Panc1 (cell line): ENCODE measurements at regions not wholly inside any gene's neighbourhood (a gene's known extent, or its start where the extent isn't known, plus 50 kb on each side); places are given as distances from the start of the nearest gene placed in this dataset.

Source experiments
- ATAC-seq: fragments of 200-7000 bp; cut with Tn5 transposase; 2 replicates; pipeline ENCODE4 v1.9.1; 2020; ENCODE audit warnings: mild to moderate bottlenecking, moderate library complexity
- BruUV-seq: library from RNA; stranded (reverse); fragments of 400-500 nt; replicated peaks from 2 replicates; lab custom pipeline; 2021; lab: Mats Ljungman, UMichigan
- CTCF ChIA-PET: fragments of 300-600 bp; sonication (Branson Sonifier 250); formaldehyde crosslinking; loops from one replicate; lab custom pipeline; 2022; ENCODE audit warnings: antibody characterized with exemption; lab: Charles Lee
- POLR2A ChIA-PET: fragments of 300-600 bp; sonication (Branson Sonifier 250); formaldehyde crosslinking; loops from one replicate; lab custom pipeline; 2022; ENCODE audit warnings: antibody characterized with exemption; lab: Charles Lee
- DNase-seq: peaks from one replicate; pipeline ENCODE4 v3.0.0-alpha.2; 2010; ENCODE audit warnings: low read depth, low spot score
- H3K27ac ChIP-seq: 2 replicates; pipeline ENCODE4 v1.5.1; 2011; ENCODE audit warnings: mild to moderate bottlenecking, low read length, inconsistent platforms
- H3K27me3 ChIP-seq: fragments of 200-500 bp; sonication (Bioruptor generic); 2 replicates; pipeline ENCODE4 v1.6.0; 2014; ENCODE audit warnings: low read length, inconsistent platforms; ENCODE audit not compliant: control insufficient read depth, insufficient read depth
- H3K36me3 ChIP-seq: fragments of 200-500 bp; sonication (Bioruptor generic); 2 replicates; pipeline ENCODE4 v1.5.1; 2014; ENCODE audit warnings: inconsistent platforms, mild to moderate bottlenecking, low read length, moderate library complexity; ENCODE audit not compliant: control insufficient read depth, insufficient read depth
- H3K4me1 ChIP-seq: 2 replicates; pipeline ENCODE4 v1.5.1; 2011; ENCODE audit warnings: inconsistent platforms, mild to moderate bottlenecking, low read length, moderate library complexity; ENCODE audit not compliant: control insufficient read depth, insufficient read depth
- H3K4me3 ChIP-seq, 2 experiments: 2 replicates each; pipeline ENCODE4 v1.5.1; 2011 to 2012; ENCODE audit warnings: low read depth in 2 of 2, low read length in 2 of 2, mild to moderate bottlenecking in 2 of 2, inconsistent platforms in 1 of 2, moderate library complexity in 1 of 2
- H3K9me3 ChIP-seq: fragments of 200-500 bp; sonication (Bioruptor generic); 2 replicates; pipeline ENCODE4 v1.5.1; 2014; ENCODE audit warnings: low read depth, mild to moderate bottlenecking, inconsistent platforms, low read length, moderate library complexity; ENCODE audit not compliant: control insufficient read depth, insufficient read depth
- POLR2AphosphoS5 ChIP-seq: IDR thresholded peaks from 2 replicates; pipeline ENCODE4 v1.6.1; 2012; ENCODE audit warnings: mild to moderate bottlenecking, low read depth, low read length, moderate library complexity
- SIN3A ChIP-seq: IDR thresholded peaks from 2 replicates; pipeline ENCODE4 v1.6.1; 2012; ENCODE audit warnings: low read depth, mild to moderate bottlenecking, low read length, moderate library complexity, borderline replicate concordance; ENCODE audit not compliant: insufficient read depth
- TCF7L2 ChIP-seq: IDR thresholded peaks from 2 replicates; pipeline ENCODE4 v1.6.1; 2011; ENCODE audit warnings: mild to moderate bottlenecking, low read depth, low read length, inconsistent platforms
- in situ Hi-C: cut with HindIII; loops from 2 replicates; pipeline ENCODE4 v1.10.0; 2016; ENCODE audit warnings: low sequenced_read_pairs, low pct_unique_long_range_greater_than_20kb
- intact Hi-C: fragments of 100-400 bp; cut with micrococcal nuclease; formaldehyde crosslinking; loops from one replicate; pipeline ENCODE4 v1.10.0; 2022; ENCODE audit not compliant: unreplicated experiment
- TF ChIP-seq, protein P1 (sequence below): fragments of 450-650 bp; IDR thresholded peaks from 2 replicates; pipeline ENCODE4 v1.5.1; 2017; ENCODE audit warnings: mild to moderate bottlenecking
- TF ChIP-seq, protein P2 (sequence below), 2 experiments: IDR thresholded peaks; 2 replicates each; pipeline ENCODE4 v1.6.1; 2011 to 2012; ENCODE audit warnings: low read depth in 2 of 2, control low read depth in 1 of 2, low read length in 1 of 2, mild to moderate bottlenecking in 1 of 2, moderate library complexity in 1 of 2; ENCODE audit not compliant: insufficient read depth in 1 of 2

DNA sequence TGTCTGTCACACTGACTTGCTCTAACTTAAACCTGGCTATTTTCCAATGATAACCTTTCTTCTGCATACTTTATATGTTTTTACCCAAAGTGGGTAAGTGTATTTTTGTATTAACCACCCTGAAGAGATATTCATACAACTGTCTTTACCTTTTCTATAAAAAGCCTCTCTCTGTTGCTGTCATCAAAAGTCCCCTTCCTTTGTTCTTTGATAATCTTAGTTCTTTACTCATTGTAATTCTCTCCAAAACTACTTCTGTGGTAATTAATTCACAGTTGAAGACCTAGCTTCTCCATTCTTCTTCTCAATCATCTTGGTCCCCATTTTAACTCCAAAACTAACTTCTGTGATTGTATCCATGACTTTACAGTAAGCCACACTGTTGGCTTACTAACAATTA is 479.7 kb upstream of the MGAT4C start:
- no peak overlapping the region for H3K27ac ChIP-seq
- no peaks in the 10 kb centered on the region for H3K4me1 ChIP-seq
- intact Hi-C loops, result loop anchor here (10.0 kb wide), 1 partner anchor 769 kb away; no protein-coding TSS in a partner anchor
- no peak for ATAC-seq
- H3K27me3 ChIP-seq, result no peaks in the 10 kb centered on the region
- no peak overlapping the region for H3K4me3 ChIP-seq
- H3K36me3 ChIP-seq, result no peaks in the 10 kb centered on the region
- BruUV-seq, result no TSS peak
- TF ChIP-seq, protein P1, sequence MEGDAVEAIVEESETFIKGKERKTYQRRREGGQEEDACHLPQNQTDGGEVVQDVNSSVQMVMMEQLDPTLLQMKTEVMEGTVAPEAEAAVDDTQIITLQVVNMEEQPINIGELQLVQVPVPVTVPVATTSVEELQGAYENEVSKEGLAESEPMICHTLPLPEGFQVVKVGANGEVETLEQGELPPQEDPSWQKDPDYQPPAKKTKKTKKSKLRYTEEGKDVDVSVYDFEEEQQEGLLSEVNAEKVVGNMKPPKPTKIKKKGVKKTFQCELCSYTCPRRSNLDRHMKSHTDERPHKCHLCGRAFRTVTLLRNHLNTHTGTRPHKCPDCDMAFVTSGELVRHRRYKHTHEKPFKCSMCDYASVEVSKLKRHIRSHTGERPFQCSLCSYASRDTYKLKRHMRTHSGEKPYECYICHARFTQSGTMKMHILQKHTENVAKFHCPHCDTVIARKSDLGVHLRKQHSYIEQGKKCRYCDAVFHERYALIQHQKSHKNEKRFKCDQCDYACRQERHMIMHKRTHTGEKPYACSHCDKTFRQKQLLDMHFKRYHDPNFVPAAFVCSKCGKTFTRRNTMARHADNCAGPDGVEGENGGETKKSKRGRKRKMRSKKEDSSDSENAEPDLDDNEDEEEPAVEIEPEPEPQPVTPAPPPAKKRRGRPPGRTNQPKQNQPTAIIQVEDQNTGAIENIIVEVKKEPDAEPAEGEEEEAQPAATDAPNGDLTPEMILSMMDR, result no peak
- no peak for TF ChIP-seq SIN3A
- no peak for TF ChIP-seq POLR2AphosphoS5
- TF ChIP-seq, protein P2, sequence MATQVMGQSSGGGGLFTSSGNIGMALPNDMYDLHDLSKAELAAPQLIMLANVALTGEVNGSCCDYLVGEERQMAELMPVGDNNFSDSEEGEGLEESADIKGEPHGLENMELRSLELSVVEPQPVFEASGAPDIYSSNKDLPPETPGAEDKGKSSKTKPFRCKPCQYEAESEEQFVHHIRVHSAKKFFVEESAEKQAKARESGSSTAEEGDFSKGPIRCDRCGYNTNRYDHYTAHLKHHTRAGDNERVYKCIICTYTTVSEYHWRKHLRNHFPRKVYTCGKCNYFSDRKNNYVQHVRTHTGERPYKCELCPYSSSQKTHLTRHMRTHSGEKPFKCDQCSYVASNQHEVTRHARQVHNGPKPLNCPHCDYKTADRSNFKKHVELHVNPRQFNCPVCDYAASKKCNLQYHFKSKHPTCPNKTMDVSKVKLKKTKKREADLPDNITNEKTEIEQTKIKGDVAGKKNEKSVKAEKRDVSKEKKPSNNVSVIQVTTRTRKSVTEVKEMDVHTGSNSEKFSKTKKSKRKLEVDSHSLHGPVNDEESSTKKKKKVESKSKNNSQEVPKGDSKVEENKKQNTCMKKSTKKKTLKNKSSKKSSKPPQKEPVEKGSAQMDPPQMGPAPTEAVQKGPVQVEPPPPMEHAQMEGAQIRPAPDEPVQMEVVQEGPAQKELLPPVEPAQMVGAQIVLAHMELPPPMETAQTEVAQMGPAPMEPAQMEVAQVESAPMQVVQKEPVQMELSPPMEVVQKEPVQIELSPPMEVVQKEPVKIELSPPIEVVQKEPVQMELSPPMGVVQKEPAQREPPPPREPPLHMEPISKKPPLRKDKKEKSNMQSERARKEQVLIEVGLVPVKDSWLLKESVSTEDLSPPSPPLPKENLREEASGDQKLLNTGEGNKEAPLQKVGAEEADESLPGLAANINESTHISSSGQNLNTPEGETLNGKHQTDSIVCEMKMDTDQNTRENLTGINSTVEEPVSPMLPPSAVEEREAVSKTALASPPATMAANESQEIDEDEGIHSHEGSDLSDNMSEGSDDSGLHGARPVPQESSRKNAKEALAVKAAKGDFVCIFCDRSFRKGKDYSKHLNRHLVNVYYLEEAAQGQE (IDR thresholded peaks at IDR 0.05; ENCODE audit: insufficient read depth in 1 of 2, low read depth in 2 of 2, low read length in 1 of 2), result no peak
- no peak for TF ChIP-seq TCF7L2
- DNase-seq, result no peak
- POLR2A ChIA-PET, result no interaction called here
- H3K9me3 ChIP-seq, result no peaks in the 10 kb centered on the region
- CTCF ChIA-PET, result no interaction called here
- in situ Hi-C loops, result no loop called here

DNA sequence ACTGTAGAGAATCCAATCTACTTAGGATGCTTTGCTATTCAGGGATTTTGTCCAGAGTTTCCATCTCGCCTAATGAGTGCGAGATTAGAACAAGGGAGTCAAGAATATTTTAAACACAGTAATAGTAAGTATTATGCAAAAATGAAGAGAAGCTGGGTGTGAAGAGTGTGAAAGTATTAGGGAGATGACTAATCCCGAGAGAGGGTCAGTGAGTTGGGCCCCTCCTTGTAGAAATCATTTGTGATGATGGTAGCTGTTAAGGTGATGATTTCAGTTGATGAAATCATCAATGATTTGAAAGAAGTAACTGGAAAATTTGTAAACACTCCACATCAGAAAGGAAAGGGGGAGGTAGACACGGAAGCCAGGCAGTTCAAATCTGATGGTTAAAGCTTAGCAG is 478.9 kb upstream of the MGAT4C start:
- ChIA-PET CTCF (no interaction called here), POLR2A (no interaction called here)
- intact Hi-C loops, result loop anchor here (10.0 kb wide), 1 partner anchor 770 kb away; no protein-coding TSS in a partner anchor
- no peaks in the 10 kb centered on the region for H3K36me3 ChIP-seq
- H3K27ac ChIP-seq, result no peak overlapping the region
- in situ Hi-C loops, result no loop called here
- H3K9me3 ChIP-seq, result no peaks in the 10 kb centered on the region
- no peaks in the 10 kb centered on the region for H3K27me3 ChIP-seq
- no peak for ATAC-seq
- BruUV-seq, result no TSS peak
- no peak overlapping the region for H3K4me3 ChIP-seq
- TF ChIP-seq, protein P1, result no peak
- TF ChIP-seq, protein P2 (IDR thresholded peaks at IDR 0.05; ENCODE audit: insufficient read depth in 1 of 2, low read depth in 2 of 2, low read length in 1 of 2), result no peak
- TF ChIP-seq TCF7L2, result no peak
- no peak for TF ChIP-seq POLR2AphosphoS5
- TF ChIP-seq SIN3A, result no peak
- no peak for DNase-seq
- no peaks in the 10 kb centered on the region for H3K4me1 ChIP-seq
